ENCODE measurements at regions not wholly inside any gene's neighbourhood (a gene's known extent, or its start where the extent isn't known, plus 50 kb on each side); places are given as distances from the start of the nearest gene placed in this dataset.

DNA sequence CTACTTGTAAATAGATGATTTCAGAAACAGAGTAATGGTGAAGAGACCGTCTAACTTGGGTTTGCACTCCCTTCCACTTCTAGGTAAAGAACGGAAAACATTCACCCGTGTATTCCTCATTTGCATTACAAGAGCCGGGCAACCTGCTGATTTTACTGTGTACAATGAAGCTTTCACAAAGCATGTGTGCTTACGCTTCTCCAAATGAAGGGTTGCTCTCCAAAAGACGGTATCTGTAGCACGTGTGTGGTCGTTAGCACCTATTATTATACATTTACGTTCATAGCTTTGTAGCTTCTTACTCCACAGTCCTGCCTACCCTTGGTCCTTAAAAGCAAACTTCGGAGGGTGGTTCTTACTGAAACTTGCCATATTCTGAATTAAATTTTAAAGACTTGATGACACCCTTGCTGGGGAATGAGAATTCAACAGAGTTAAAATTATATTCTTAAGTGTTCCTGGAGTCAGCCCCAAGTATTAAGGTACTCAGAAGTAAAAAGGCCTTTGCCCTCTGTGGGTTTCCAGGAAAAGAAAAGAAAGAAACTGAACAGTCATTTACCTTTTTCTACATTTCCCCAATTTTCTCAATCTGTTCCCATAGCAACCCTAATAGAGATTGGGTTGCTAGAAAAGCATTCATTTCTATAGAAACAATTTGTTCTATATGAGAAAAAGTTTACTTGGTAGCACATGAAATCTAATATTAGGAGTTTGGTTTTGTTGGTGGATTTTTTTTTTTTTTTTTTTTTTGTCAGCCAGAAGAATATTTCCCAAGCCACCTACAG, 61.9 kb upstream of the KCNG1 start:
- POLR2A ChIA-PET = no interaction called here
- Histone ChIP-seq H2AFZ (ENCODE audit: low read depth, low read length) (no peak overlapping the region), H3K9me1 (ENCODE audit: control insufficient read depth, insufficient read depth, low read length) (no peaks in the 10 kb centered on the region), H3K4me1 (replicated peaks in 1 of 2; ENCODE audit: control insufficient read depth in 2 of 2, insufficient read depth in 2 of 2, low read length in 2 of 2) (no peaks in the 10 kb centered on the region), H3K79me2 (ENCODE audit: control insufficient read depth, insufficient read depth, low read length) (no peaks in the 10 kb centered on the region), H4K20me1 (replicated peaks; ENCODE audit: control insufficient read depth, insufficient read depth, low read length) (peaks cover 4% of the 10 kb centered on the region; the same call in 1 of the 2 replicates), H3K4me3 (no peak overlapping the region), H3K36me3 (ENCODE audit: control insufficient read depth, insufficient read depth, low read length) (no peaks in the 10 kb centered on the region), H3K9me3 (replicated peaks; ENCODE audit: control insufficient read depth, insufficient read depth, low read depth, low read length) (no peaks in the 10 kb centered on the region), H3K9ac (ENCODE audit: insufficient read depth in 1 of 2, low read depth in 2 of 2, low read length in 2 of 2) (no peak overlapping the region), H3K4me2 (ENCODE audit: insufficient read depth, low read length) (no peak overlapping the region), H3K27me3 (ENCODE audit: control insufficient read depth in 2 of 2, insufficient read depth in 2 of 2, low read length in 2 of 2) (peaks cover 12 to 42% of the 10 kb centered on the region in 2 experiments; a peak in 3 of 5 replicates), H3K27ac (ENCODE audit: extremely low read depth, low read depth, low read length) (no peak overlapping the region)
- intact Hi-C loops (cut with micrococcal nuclease) = no loop called here
- FAIRE-seq (no peak), ATAC-seq (no peak), DNase-seq (ENCODE audit: extremely low read depth in 1 of 4, low spot score in 3 of 4) (no peak)
- in situ Hi-C loops (cut with MboI) = no loop called here
- WGBS (ENCODE audit: insufficient coverage, low coverage, missing lambda C conversion rate) = 4% methylated on average over 10 of the region's 10 CpGs
- CTCF ChIA-PET (ENCODE audit: low intra/inter-chr PET ratio) = no interaction called here
- BruUV-seq (replicated peaks) = no TSS peak
- TF ChIP-seq RUNX1 (IDR thresholded peaks at IDR 0.05; ENCODE audit: low read depth) (no peak), RFX1 (IDR thresholded peaks at IDR 0.05) (peak; percentile 53), ZFP36 (IDR thresholded peaks at IDR 0.05; ENCODE audit: low read depth, low read length, partially characterized antibody) (no peak)

DNA sequence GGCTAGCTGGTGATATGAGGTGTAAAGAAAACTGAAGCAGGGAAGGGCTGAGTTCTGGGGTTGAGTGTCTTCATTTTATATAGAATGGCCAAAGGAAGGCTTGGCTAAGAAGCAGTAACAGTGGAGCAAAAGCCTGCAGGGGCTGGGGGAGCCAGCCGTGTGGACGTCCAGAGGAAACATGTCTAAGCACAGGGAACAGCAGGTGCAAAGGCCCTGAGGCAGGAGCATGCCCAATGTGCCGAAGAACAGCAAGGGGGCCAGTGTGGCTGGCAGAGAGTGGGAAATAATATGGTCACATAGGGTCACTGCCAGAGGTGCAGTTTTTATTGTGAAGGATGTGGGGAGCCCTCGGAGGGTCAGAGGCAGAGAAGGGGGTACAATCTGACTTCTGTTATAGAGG, 60.5 kb upstream of the KCNG1 start:
- Histone ChIP-seq H3K9ac (ENCODE audit: insufficient read depth in 1 of 2, low read depth in 2 of 2, low read length in 2 of 2) (no peak overlapping the region), H3K36me3 (ENCODE audit: control insufficient read depth, insufficient read depth, low read length) (no peaks in the 10 kb centered on the region), H3K9me3 (replicated peaks; ENCODE audit: control insufficient read depth, insufficient read depth, low read depth, low read length) (no peaks in the 10 kb centered on the region), H3K4me2 (ENCODE audit: insufficient read depth, low read length) (no peak overlapping the region), H3K27ac (ENCODE audit: extremely low read depth, low read depth, low read length) (no peak overlapping the region), H4K20me1 (replicated peaks; ENCODE audit: control insufficient read depth, insufficient read depth, low read length) (peaks cover 4% of the 10 kb centered on the region; the same call in 1 of the 2 replicates), H3K4me3 (no peak overlapping the region), H3K79me2 (ENCODE audit: control insufficient read depth, insufficient read depth, low read length) (no peaks in the 10 kb centered on the region), H3K9me1 (ENCODE audit: control insufficient read depth, insufficient read depth, low read length) (no peaks in the 10 kb centered on the region), H3K27me3 (ENCODE audit: control insufficient read depth in 2 of 2, insufficient read depth in 2 of 2, low read length in 2 of 2) (peaks cover 14 to 36% of the 10 kb centered on the region in 2 experiments; a peak in 3 of 5 replicates), H3K4me1 (replicated peaks in 1 of 2; ENCODE audit: control insufficient read depth in 2 of 2, insufficient read depth in 2 of 2, low read length in 2 of 2) (no peaks in the 10 kb centered on the region), H2AFZ (ENCODE audit: low read depth, low read length) (no peak overlapping the region)
- ChIA-PET POLR2A (interaction anchor here (0.6 kb wide), 1 partner anchor 15 kb away, joined by 3 read pairs; no protein-coding TSS in a partner anchor), CTCF (ENCODE audit: low intra/inter-chr PET ratio) (no interaction called here)
- TF ChIP-seq PHF8 (IDR thresholded peaks at IDR 0.05; ENCODE audit: borderline replicate concordance, low read length) = no peak
- TF ChIP-seq RBM25 (IDR thresholded peaks at IDR 0.05; ENCODE audit: low read depth, low read length, severe bottlenecking) = peak; percentile 22
- TF ChIP-seq ZNF311 (CRISPR knock-in tag; IDR thresholded peaks at IDR 0.05) = no peak
- no peak for TF ChIP-seq SIRT6 (IDR thresholded peaks at IDR 0.05; ENCODE audit: low read depth, low read length)
- in situ Hi-C loops (cut with MboI) (no loop called here), intact Hi-C loops (cut with micrococcal nuclease) (no loop called here)
- WGBS (ENCODE audit: insufficient coverage, low coverage, missing lambda C conversion rate) = 4% methylated on average over 4 of the region's 4 CpGs
- no peak for DNase-seq (ENCODE audit: extremely low read depth in 1 of 4, low spot score in 3 of 4)
- no peak for FAIRE-seq
- BruUV-seq (replicated peaks) = no TSS peak
- no peak for ATAC-seq

All from K562 (cell line).